SK-N-SH (cell line): ENCODE measurements at regions not wholly inside any gene's neighbourhood (a gene's known extent, or its start where the extent isn't known, plus 50 kb on each side); places are given as distances from the start of the nearest gene placed in this dataset.

Source experiments
- CTCF ChIA-PET: fragments of 300-600, 350-600 bp; formaldehyde crosslinking; extraction: SDS; loops from one replicate; lab custom pipeline; 2021; lab: Yijun Ruan, JAX
- POLR2A ChIA-PET: fragments of 350-600 bp; sonication (Branson Sonifier 250); formaldehyde crosslinking; extraction: SDS; loops from one replicate; lab custom pipeline; 2020; ENCODE audit warnings: antibody characterized with exemption, inconsistent platforms; lab: Yijun Ruan, JAX
- DNase-seq: peaks from one replicate; pipeline ENCODE4 v3.0.0; 2012
- H2AFZ ChIP-seq: fragments of 200-600 bp; sonication (generic); 2 replicates; pipeline ENCODE4 v1.8.1; 2016; ENCODE audit warnings: antibody characterized with exemption, mild to moderate bottlenecking, low read depth
- H3F3A ChIP-seq: fragments of 200-600 bp; sonication (generic); replicated peaks from 2 replicates; pipeline ENCODE3; 2016; ENCODE audit warnings: antibody characterized with exemption, mild to moderate bottlenecking; ENCODE audit not compliant: insufficient read depth
- H3K27ac ChIP-seq, 2 experiments: fragments of 200-500 bp in 1 of 2; fragments of 200-600 bp in 1 of 2; sonication (Bioruptor generic) in 1 of 2; sonication (generic), shearing (Covaris generic) in 1 of 2; 2 replicates each; pipeline versions ENCODE4 v1.5.1 to v1.6.1; 2014 to 2016; ENCODE audit warnings: low read depth in 2 of 2, inconsistent platforms in 1 of 2, low read length in 1 of 2, mild to moderate bottlenecking in 1 of 2, mixed read lengths in 1 of 2
- H3K27me3 ChIP-seq: fragments of 200-600 bp; sonication (generic), shearing (Covaris generic); 2 replicates; pipeline ENCODE4 v1.6.1; 2016; ENCODE audit warnings: mixed run types; ENCODE audit not compliant: insufficient read depth
- H3K36me3 ChIP-seq, 2 experiments: fragments of 200-500 bp in 1 of 2; fragments of 200-600 bp in 1 of 2; sonication (Bioruptor generic) in 1 of 2; sonication (generic) in 1 of 2; replicated peaks in 1 of 2; 2 replicates each; pipeline versions ENCODE3 to v1.5.1; 2014 to 2016; ENCODE audit warnings: low read length in 1 of 2, mild to moderate bottlenecking in 1 of 2; ENCODE audit not compliant: insufficient read depth in 2 of 2, control insufficient read depth in 1 of 2
- H3K4me1 ChIP-seq, 2 experiments: fragments of 200-500 bp in 1 of 2; fragments of 200-600 bp in 1 of 2; sonication (Bioruptor generic) in 1 of 2; sonication (generic), shearing (Covaris generic) in 1 of 2; 2 replicates each; pipeline versions ENCODE4 v1.5.1 to v1.6.1; 2014 to 2016; ENCODE audit warnings: low read depth in 1 of 2, low read length in 1 of 2, mixed run types in 1 of 2; ENCODE audit not compliant: insufficient read depth in 2 of 2, control insufficient read depth in 1 of 2
- H3K4me2 ChIP-seq: fragments of 200-600 bp; sonication (generic), shearing (Covaris generic); 2 replicates; pipeline ENCODE4 v1.6.1; 2017; ENCODE audit warnings: mixed run types
- H3K4me3 ChIP-seq, 2 experiments: fragments of 200-500 bp in 1 of 2; fragments of 200-600 bp in 1 of 2; sonication (Bioruptor generic) in 1 of 2; sonication (generic), shearing (Covaris generic) in 1 of 2; 2 replicates each; pipeline versions ENCODE4 v1.5.1 to v1.8.1; 2014 to 2016; ENCODE audit warnings: low read depth in 2 of 2, inconsistent platforms in 1 of 2, low read length in 1 of 2, mild to moderate bottlenecking in 1 of 2, mixed read lengths in 1 of 2, moderate library complexity in 1 of 2
- H3K79me2 ChIP-seq: fragments of 200-600 bp; sonication (generic); 2 replicates; pipeline ENCODE4 v1.8.1; 2017; ENCODE audit warnings: mild to moderate bottlenecking; ENCODE audit not compliant: insufficient read depth
- H3K9ac ChIP-seq: fragments of 200-600 bp; sonication (generic); 2 replicates; pipeline ENCODE4 v1.6.1; 2017; ENCODE audit warnings: mixed run types
- H3K9me2 ChIP-seq: fragments of 200-600 bp; sonication (generic); 2 replicates; pipeline ENCODE4 v1.6.1; 2017; ENCODE audit warnings: mixed run types
- H3K9me3 ChIP-seq: fragments of 200-600 bp; sonication (generic); 2 replicates; pipeline ENCODE4 v1.6.1; 2017; ENCODE audit warnings: mixed run types, mild to moderate bottlenecking, moderate library complexity
- H4K20me1 ChIP-seq: fragments of 200-600 bp; sonication (generic); 2 replicates; pipeline ENCODE4 v1.6.1; 2017; ENCODE audit warnings: mild to moderate bottlenecking, mixed run types; ENCODE audit not compliant: insufficient read depth
- CHD2 ChIP-seq: fragments of 150-350 bp; IDR thresholded peaks from 2 replicates; pipeline ENCODE4 v1.6.1; 2018; ENCODE audit warnings: low read length; ENCODE audit not compliant: partially characterized antibody
- EP300 ChIP-seq, 2 experiments: IDR thresholded peaks; 2 replicates each; pipeline versions ENCODE4 v1.4.0 to v1.6.1; 2012; ENCODE audit warnings: borderline replicate concordance in 1 of 2, low read depth in 1 of 2, low read length in 1 of 2
- EZH2phosphoT487 ChIP-seq: fragments of 200-600 bp; sonication (generic); IDR thresholded peaks from 2 replicates; pipeline ENCODE4 v1.6.1; 2017; ENCODE audit warnings: low read depth, mixed run types, mild to moderate bottlenecking, antibody characterized with exemption, moderate library complexity, borderline replicate concordance
- FOSL2 ChIP-seq: IDR thresholded peaks from 2 replicates; pipeline ENCODE4 v1.4.0; 2012; ENCODE audit warnings: low read depth, mild to moderate bottlenecking, moderate library complexity, borderline replicate concordance
- JUND ChIP-seq: IDR thresholded peaks from 2 replicates; pipeline ENCODE4 v1.4.0; 2012
- MEF2A ChIP-seq: IDR thresholded peaks from 2 replicates; pipeline ENCODE4 v1.4.0; 2012; ENCODE audit warnings: low read depth, borderline replicate concordance
- RAD21 ChIP-seq: IDR thresholded peaks from 2 replicates; pipeline ENCODE4 v1.6.1; 2012; ENCODE audit warnings: mild to moderate bottlenecking, low read length
- RFX5 ChIP-seq: IDR thresholded peaks from 2 replicates; pipeline ENCODE4 v1.6.1; 2012; ENCODE audit warnings: mild to moderate bottlenecking, improper control_type of control experiment, low read length
- SMC3 ChIP-seq: IDR thresholded peaks from 2 replicates; pipeline ENCODE4 v1.6.1; 2012; ENCODE audit warnings: low read depth, low read length, improper control_type of control experiment
- YY1 ChIP-seq: IDR thresholded peaks from 2 replicates; pipeline ENCODE4 v1.4.0; 2012; ENCODE audit warnings: low read depth, mild to moderate bottlenecking
- WGBS: methylation state at CpG from one replicate; pipeline ENCODE4 v1.1.6; 2017; ENCODE audit warnings: low lambda C conversion rate; 5-methylcytosine and 5-hydroxymethylcytosine counted together
- TF ChIP-seq, protein P1 (sequence below): fragments of 200-600 bp; sonication (generic); IDR thresholded peaks from 2 replicates; pipeline ENCODE4 v1.6.1; 2017; ENCODE audit warnings: antibody characterized with exemption, mild to moderate bottlenecking, moderate library complexity
- TF ChIP-seq, protein P2 (sequence below): fragments of 150-350 bp; IDR thresholded peaks from 2 replicates; pipeline ENCODE4 v1.6.1; 2017; ENCODE audit warnings: antibody characterized with exemption, low read length, low read depth, borderline replicate concordance

DNA sequence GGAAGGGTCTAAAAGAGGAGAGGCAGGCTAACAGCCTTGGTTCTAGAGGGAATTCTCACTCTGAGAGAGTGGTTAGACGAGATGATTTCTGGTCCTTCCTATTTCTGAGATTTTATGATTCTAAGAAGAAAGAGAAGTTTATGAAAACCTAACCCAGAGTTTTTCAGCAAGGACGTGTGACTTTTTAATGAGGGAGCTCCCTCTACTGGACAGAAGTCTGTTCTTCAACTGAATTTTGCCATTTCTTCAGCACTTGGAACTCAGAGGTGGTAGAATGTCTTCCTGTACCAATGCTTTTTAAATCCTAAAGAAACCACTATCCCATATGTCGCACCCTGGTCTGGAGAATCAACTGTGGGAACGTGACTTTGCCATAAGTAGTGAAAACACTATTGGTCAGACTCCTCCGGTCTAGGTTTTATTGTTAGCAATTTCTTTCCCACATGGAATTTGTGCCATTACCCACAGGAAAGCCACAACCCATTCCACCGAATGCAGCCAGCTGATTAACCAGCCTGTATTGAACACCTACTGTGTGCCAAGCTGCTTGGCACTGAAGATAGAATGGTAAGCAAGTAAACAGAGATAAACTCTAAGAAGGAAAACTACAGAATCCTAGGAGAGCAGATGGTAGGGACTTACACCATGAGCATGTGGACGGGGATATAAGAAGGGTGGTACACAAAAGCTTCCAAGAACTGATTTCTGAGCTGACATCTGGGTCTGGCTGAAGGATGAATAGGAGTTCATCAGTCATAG lies 199.5 kb upstream of the LMCD1 start:
- 25% methylated on average over 7 of the region's 7 CpGs for WGBS

DNA sequence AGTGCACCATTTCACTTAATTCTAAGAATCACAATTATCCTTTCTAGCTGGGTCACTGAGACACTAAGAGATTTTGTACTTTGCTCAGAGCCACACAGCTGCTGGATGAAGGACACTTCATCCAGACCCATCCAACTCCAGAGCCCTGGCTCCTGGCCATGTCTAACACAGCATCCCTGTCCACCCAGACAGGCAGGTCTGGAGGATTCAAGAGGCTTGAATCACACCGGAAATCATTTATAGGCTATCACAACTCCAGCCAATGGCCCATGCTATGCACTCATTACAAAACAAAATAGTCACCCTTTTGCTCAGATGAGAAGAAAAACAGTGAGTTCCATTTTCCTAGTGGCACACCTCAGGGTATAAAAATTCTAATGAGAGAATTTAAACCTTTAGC lies 198.2 kb upstream of the LMCD1 start:
- ChIA-PET CTCF (interaction anchor here (1.2 to 5.4 kb wide), 9 partner anchors 13 to 503 kb away, joined by 4 to 58 read pairs (median 8); no protein-coding TSS in a partner anchor), POLR2A (no interaction called here)
- no peak for DNase-seq
- Histone ChIP-seq H3K79me2 (no peaks in the 10 kb centered on the region), H3K9me3 (no peaks in the 10 kb centered on the region), H2AFZ (no peak overlapping the region), H3K9me2 (no peaks in the 10 kb centered on the region), H3K9ac (no peak overlapping the region), H3K4me1 (peaks cover 4 to 7% of the 10 kb centered on the region in 2 experiments; a peak in 2 of 4 replicates), H3K4me3 (no peak overlapping the region), H3K4me2 (no peak overlapping the region), H3K27ac (no peak overlapping the region), H3K27me3 (no peaks in the 10 kb centered on the region), H3F3A (no peaks in the 10 kb centered on the region), H4K20me1 (no peaks in the 10 kb centered on the region), H3K36me3 (no peaks in the 10 kb centered on the region)
- 50% methylated on average over 1 of the region's 1 CpG for WGBS
- TF ChIP-seq JUND (no peak), RAD21 (no peak)
- TF ChIP-seq, protein P1, sequence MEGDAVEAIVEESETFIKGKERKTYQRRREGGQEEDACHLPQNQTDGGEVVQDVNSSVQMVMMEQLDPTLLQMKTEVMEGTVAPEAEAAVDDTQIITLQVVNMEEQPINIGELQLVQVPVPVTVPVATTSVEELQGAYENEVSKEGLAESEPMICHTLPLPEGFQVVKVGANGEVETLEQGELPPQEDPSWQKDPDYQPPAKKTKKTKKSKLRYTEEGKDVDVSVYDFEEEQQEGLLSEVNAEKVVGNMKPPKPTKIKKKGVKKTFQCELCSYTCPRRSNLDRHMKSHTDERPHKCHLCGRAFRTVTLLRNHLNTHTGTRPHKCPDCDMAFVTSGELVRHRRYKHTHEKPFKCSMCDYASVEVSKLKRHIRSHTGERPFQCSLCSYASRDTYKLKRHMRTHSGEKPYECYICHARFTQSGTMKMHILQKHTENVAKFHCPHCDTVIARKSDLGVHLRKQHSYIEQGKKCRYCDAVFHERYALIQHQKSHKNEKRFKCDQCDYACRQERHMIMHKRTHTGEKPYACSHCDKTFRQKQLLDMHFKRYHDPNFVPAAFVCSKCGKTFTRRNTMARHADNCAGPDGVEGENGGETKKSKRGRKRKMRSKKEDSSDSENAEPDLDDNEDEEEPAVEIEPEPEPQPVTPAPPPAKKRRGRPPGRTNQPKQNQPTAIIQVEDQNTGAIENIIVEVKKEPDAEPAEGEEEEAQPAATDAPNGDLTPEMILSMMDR = no peak
- TF ChIP-seq, protein P2, sequence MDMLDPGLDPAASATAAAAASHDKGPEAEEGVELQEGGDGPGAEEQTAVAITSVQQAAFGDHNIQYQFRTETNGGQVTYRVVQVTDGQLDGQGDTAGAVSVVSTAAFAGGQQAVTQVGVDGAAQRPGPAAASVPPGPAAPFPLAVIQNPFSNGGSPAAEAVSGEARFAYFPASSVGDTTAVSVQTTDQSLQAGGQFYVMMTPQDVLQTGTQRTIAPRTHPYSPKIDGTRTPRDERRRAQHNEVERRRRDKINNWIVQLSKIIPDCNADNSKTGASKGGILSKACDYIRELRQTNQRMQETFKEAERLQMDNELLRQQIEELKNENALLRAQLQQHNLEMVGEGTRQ = no peak

More for the DNA sequence above, 199.5 kb upstream of the LMCD1 start:
- POLR2A ChIA-PET = no interaction called here
- Histone ChIP-seq H3K9ac (no peak overlapping the region), H3K27ac (no peak overlapping the region), H3K4me3 (no peak overlapping the region; a peak in 1 of 4 replicates), H3F3A (no peaks in the 10 kb centered on the region), H3K27me3 (no peaks in the 10 kb centered on the region), H3K9me2 (no peaks in the 10 kb centered on the region), H3K4me1 (peaks cover 4 to 7% of the 10 kb centered on the region in 2 experiments; a peak in 2 of 4 replicates), H3K79me2 (no peaks in the 10 kb centered on the region), H3K36me3 (no peaks in the 10 kb centered on the region), H3K4me2 (no peak overlapping the region), H2AFZ (no peak overlapping the region), H3K9me3 (no peaks in the 10 kb centered on the region), H4K20me1 (no peaks in the 10 kb centered on the region)
- peak; percentile 35 for DNase-seq
- CTCF ChIA-PET = interaction anchor here (0.6 to 5.4 kb wide), 31 partner anchors 9 to 1512 kb away, joined by 3 to 58 read pairs (median 4); no protein-coding TSS in a partner anchor
- no peak for TF ChIP-seq CHD2
- TF ChIP-seq FOSL2 = no peak
- TF ChIP-seq, protein P1 = peak; percentile 74
- no peak for TF ChIP-seq EZH2phosphoT487
- TF ChIP-seq RFX5 = no peak
- TF ChIP-seq, protein P2 = no peak
- no peak for TF ChIP-seq MEF2A
- TF ChIP-seq RAD21 = peak; percentile 79
- TF ChIP-seq EP300 (IDR thresholded peaks at IDR 0.05; ENCODE audit: borderline replicate concordance in 1 of 2, low read depth in 1 of 2, low read length in 1 of 2) = no peak
- TF ChIP-seq SMC3 = peak; percentile 39
- TF ChIP-seq YY1 = no peak
